ENCODE measurements at regions not wholly inside any gene's neighbourhood (a gene's known extent, or its start where the extent isn't known, plus 50 kb on each side); places are given as distances from the start of the nearest gene placed in this dataset.

DNA sequence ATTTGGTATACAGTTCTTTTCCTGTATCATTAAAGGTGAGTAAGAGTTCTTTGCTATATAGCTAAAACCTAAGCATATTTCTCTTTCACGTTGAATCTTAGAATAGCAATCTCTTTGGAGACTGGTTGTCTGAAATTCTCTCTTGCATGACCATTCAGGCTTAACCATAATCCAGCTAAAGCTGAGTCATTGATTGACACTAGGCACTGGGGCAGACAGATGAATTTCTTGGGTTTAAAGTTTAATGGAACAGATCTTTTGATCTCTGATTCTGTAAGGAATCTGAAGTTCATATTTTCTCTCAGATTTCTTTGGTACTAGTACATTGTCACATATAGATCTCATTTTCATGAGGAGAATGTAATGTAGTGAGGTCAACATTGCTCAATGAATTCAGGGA lies 397.3 kb upstream of the MIR17HG start:
- TF ChIP-seq POLR2AphosphoS5 (IDR thresholded peaks at IDR 0.05; ENCODE audit: borderline replicate concordance, low read depth, low read length) (no peak), EZH2 (IDR thresholded peaks at IDR 0.05) (no peak), FOXP2 (optimal IDR thresholded peaks at IDR 0.05; ENCODE audit: control extremely low read depth, extremely low read length, insufficient read depth) (no peak)
